Activated T-cell treated with anti-CD3 and anti-CD28 coated beads, Interleukin-2, amount 50 U/mL, for 72 hours (primary cell): ENCODE measurements at regions not wholly inside any gene's neighbourhood (a gene's known extent, or its start where the extent isn't known, plus 50 kb on each side); places are given as distances from the start of the nearest gene placed in this dataset.
"Not testable (repeated sequence)": the region's sequence is repeated elsewhere in the genome, so short reads cannot be mapped to it uniquely, and the experiment has no call there.

ENCODE experiments used
- ATAC-seq, 2 donors: fragments of 150-1000 bp; cut with Tn5 transposase; replicated peaks in 1 of 2; 2 replicates each; pipeline ENCODE4 v1.10.0; 2021; ENCODE audit warnings: moderate library complexity in 2 of 2, mild to moderate bottlenecking in 1 of 2
- DNase-seq, 2 donors: peaks; one replicate each; pipeline ENCODE4 v3.0.0; 2021 to 2022; ENCODE audit warnings: mixed read lengths in 1 of 2
- H3K27ac Mint-ChIP-seq: one replicate; pipeline ENCODE4 v1.8.0; 2022; ENCODE audit warnings: mild to moderate bottlenecking, moderate library complexity, mixed read lengths
- H3K27me3 Mint-ChIP-seq: one replicate; pipeline ENCODE4 v1.8.0; 2022; ENCODE audit warnings: low read depth, mixed read lengths
- H3K36me3 Mint-ChIP-seq, 2 donors: one replicate each; pipeline ENCODE4 v1.8.0; 2022; ENCODE audit warnings: mixed read lengths in 2 of 2, mild to moderate bottlenecking in 1 of 2; ENCODE audit not compliant: insufficient read depth in 2 of 2
- H3K4me1 Mint-ChIP-seq: one replicate; pipeline ENCODE4 v1.8.0; 2022; ENCODE audit warnings: low read depth, mixed read lengths
- H3K4me3 Mint-ChIP-seq, 2 donors: one replicate each; pipeline ENCODE4 v1.8.0; 2022; ENCODE audit warnings: mild to moderate bottlenecking in 2 of 2, mixed read lengths in 2 of 2, moderate library complexity in 2 of 2
- H3K9me3 Mint-ChIP-seq, 2 donors: one replicate each; pipeline ENCODE4 v1.8.0; 2022; ENCODE audit warnings: mixed read lengths in 2 of 2

DNA sequence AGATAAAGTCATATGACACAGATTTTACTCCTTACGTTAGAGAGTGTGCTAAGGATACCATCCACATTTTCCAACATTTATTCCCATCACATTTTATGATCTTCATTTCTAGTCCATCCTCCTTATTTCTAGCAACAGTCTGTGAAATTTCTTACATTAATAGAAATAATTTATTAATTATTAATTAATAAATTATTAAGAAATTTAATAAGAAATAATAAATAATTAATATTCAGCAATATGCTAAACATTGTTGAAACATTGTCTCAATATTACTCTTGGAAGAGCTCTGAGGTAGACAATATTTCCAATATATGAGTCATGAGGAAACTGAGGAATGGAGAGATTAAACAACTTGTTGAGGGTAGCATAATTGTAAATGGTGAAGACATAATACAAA is 1742.5 kb upstream of the CDH6 start:
- H3K4me1 Mint-ChIP-seq, ATAC-seq, H3K9me3 Mint-ChIP-seq, H3K36me3 Mint-ChIP-seq, H3K27me3 Mint-ChIP-seq, DNase-seq, H3K27ac Mint-ChIP-seq, H3K4me3 Mint-ChIP-seq: not testable (repeated sequence)

DNA sequence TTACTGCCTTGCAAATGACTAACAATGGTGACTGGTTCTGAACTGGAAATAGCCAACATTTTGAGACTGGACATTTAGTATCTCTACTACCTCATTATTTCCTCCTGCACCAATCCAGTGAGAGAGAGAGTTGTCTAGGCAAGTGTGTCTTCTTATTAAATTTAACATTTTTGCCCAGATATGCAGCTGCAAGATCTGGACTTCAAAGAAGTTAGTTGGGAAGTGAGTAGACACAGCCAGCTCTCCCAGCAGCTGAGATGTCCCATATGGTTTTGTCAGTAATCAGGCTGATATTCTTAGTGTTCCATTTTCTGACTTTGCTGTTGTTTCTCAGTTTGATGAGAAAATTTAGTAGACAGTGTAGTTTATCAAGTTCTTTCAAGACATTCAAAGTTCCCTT is 1778.8 kb upstream of the CDH6 start:
- Mint-ChIP-seq H3K4me1 (no peaks in the 10 kb centered on the region), H3K27me3 (no peaks in the 10 kb centered on the region), H3K27ac (no peak overlapping the region), H3K36me3 (no peaks in the 10 kb centered on the region), H3K4me3 (no peak overlapping the region), H3K9me3 (peaks cover 7% of the 10 kb centered on the region in 2 donors)
- ATAC-seq, result no peak
- DNase-seq, result no peak

DNA sequence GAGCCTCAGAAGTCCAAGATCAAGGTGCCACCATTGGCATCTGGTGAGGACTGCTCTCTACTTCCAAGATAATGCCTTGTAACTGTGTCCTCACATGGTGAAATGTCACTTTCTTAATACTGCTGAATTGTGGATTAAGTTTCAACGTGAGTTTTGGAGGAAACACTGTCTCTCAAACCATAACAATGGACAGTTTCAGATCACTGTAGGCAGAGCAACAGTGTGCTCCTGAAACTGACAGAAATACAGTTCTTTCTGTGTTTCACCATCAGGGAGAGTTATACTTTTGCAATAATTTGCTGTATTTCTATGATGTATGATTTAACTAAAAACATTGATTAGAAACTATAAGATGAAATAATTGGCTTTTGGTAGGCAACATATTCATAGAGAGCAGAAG is 1780.5 kb upstream of the CDH6 start:
- Mint-ChIP-seq H3K4me1 (no peaks in the 10 kb centered on the region), H3K27ac (no peak overlapping the region), H3K27me3 (no peaks in the 10 kb centered on the region)

GRCh38 chr5:29402270-29402669 is 1791.2 kb upstream of the CDH6 start:
- H3K4me1 Mint-ChIP-seq, result no peaks in the 10 kb centered on the region
- H3K27me3 Mint-ChIP-seq, result no peaks in the 10 kb centered on the region
- DNase-seq (no peak), ATAC-seq (no peak)
- no peak overlapping the region for H3K4me3 Mint-ChIP-seq
- H3K9me3 Mint-ChIP-seq, result peaks cover 19 to 20% of the 10 kb centered on the region in 2 donors
- H3K36me3 Mint-ChIP-seq, result peaks cover 5% of the 10 kb centered on the region in 2 donors
- H3K27ac Mint-ChIP-seq, result no peak overlapping the region

More for the DNA sequence above, 1780.5 kb upstream of the CDH6 start:
- no peak overlapping the region for H3K4me3 Mint-ChIP-seq
- H3K9me3 Mint-ChIP-seq, result peaks cover 7 to 11% of the 10 kb centered on the region in 2 donors
- ATAC-seq (no peak), DNase-seq (no peak)
- no peaks in the 10 kb centered on the region for H3K36me3 Mint-ChIP-seq

- Mint-ChIP-seq H3K4me3 (no peak overlapping the region), H3K27me3 (no peaks in the 10 kb centered on the region), H3K27ac (no peak overlapping the region), H3K9me3 (peaks cover 5 to 9% of the 10 kb centered on the region in 2 donors), H3K4me1 (no peaks in the 10 kb centered on the region), H3K36me3 (peaks cover 2 to 5% of the 10 kb centered on the region in 2 donors)
- DNase-seq (no peak), ATAC-seq (no peak)
Observed at GRCh38 chr5:29389993-29390392, 1803.5 kb upstream of the CDH6 start.

- Mint-ChIP-seq H3K4me1 (no peaks in the 10 kb centered on the region), H3K27ac (no peak overlapping the region), H3K36me3 (peaks cover 2 to 6% of the 10 kb centered on the region in 2 donors), H3K27me3 (no peaks in the 10 kb centered on the region), H3K9me3 (peaks cover 12 to 13% of the 10 kb centered on the region in 2 donors), H3K4me3 (no peak overlapping the region)
- ATAC-seq (no peak), DNase-seq (no peak)
Observed at GRCh38 chr5:29387384-29387783, 1806.1 kb upstream of the CDH6 start.

- H3K36me3 Mint-ChIP-seq, result peaks cover 0 to 1% of the 10 kb centered on the region in 2 donors
- H3K4me1 Mint-ChIP-seq, result no peaks in the 10 kb centered on the region
- no peaks in the 10 kb centered on the region for H3K27me3 Mint-ChIP-seq
- H3K4me3 Mint-ChIP-seq, result no peak overlapping the region
- no peak overlapping the region for H3K27ac Mint-ChIP-seq
- peaks cover 3 to 9% of the 10 kb centered on the region in 2 donors for H3K9me3 Mint-ChIP-seq
- DNase-seq (no peak), ATAC-seq (no peak)
Observed at GRCh38 chr5:29382780-29383179, 1810.7 kb upstream of the CDH6 start.

- H3K4me3 Mint-ChIP-seq, result no peak overlapping the region
- no peak overlapping the region for H3K27ac Mint-ChIP-seq
- no peaks in the 10 kb centered on the region for H3K4me1 Mint-ChIP-seq
- no peak for DNase-seq
- H3K9me3 Mint-ChIP-seq, result peaks cover 3 to 9% of the 10 kb centered on the region in 2 donors
- H3K27me3 Mint-ChIP-seq, result no peaks in the 10 kb centered on the region
- peaks cover 0 to 1% of the 10 kb centered on the region in 2 donors for H3K36me3 Mint-ChIP-seq
- ATAC-seq, result no peak
Observed at GRCh38 chr5:29380029-29380428, 1813.5 kb upstream of the CDH6 start.

GRCh38 chr5:29379619-29380018 is 1813.9 kb upstream of the CDH6 start:
- ATAC-seq, result no peak
- Mint-ChIP-seq H3K4me3 (no peak overlapping the region), H3K27ac (no peak overlapping the region), H3K27me3 (no peaks in the 10 kb centered on the region), H3K36me3 (peaks cover 0 to 1% of the 10 kb centered on the region in 2 donors), H3K9me3 (peaks cover 3 to 8% of the 10 kb centered on the region in 2 donors), H3K4me1 (no peaks in the 10 kb centered on the region)
- DNase-seq, result no peak

- ATAC-seq (no peak), DNase-seq (no peak)
- Mint-ChIP-seq H3K4me3 (no peak overlapping the region), H3K4me1 (no peaks in the 10 kb centered on the region), H3K36me3 (peaks cover 0 to under 1% of the 10 kb centered on the region in 2 donors), H3K27ac (no peak overlapping the region), H3K9me3 (peaks cover 1 to 5% of the 10 kb centered on the region in 2 donors), H3K27me3 (no peaks in the 10 kb centered on the region)
Observed at GRCh38 chr5:29378104-29378503, 1815.4 kb upstream of the CDH6 start.

GRCh38 chr5:29370248-29370647 is 1823.2 kb upstream of the CDH6 start:
- DNase-seq (no peak), ATAC-seq (no peak)
- peaks cover 0 to 2% of the 10 kb centered on the region in 2 donors for H3K36me3 Mint-ChIP-seq
- no peaks in the 10 kb centered on the region for H3K27me3 Mint-ChIP-seq
- H3K4me1 Mint-ChIP-seq, result no peaks in the 10 kb centered on the region
- peaks cover 15 to 18% of the 10 kb centered on the region in 2 donors for H3K9me3 Mint-ChIP-seq
- no peak overlapping the region for H3K27ac Mint-ChIP-seq
- H3K4me3 Mint-ChIP-seq, result no peak overlapping the region

- Mint-ChIP-seq H3K9me3 (peaks cover 16 to 18% of the 10 kb centered on the region in 2 donors), H3K4me3 (no peak overlapping the region), H3K27ac (no peak overlapping the region), H3K27me3 (no peaks in the 10 kb centered on the region), H3K4me1 (no peaks in the 10 kb centered on the region), H3K36me3 (peaks cover 1 to 2% of the 10 kb centered on the region in 2 donors)
- ATAC-seq (no peak), DNase-seq (no peak)
Observed at GRCh38 chr5:29367176-29367833, 1826.2 kb upstream of the CDH6 start.

- Mint-ChIP-seq H3K4me3 (no peak overlapping the region), H3K27ac (no peak overlapping the region), H3K9me3 (no peaks in the 10 kb centered on the region), H3K4me1 (no peaks in the 10 kb centered on the region), H3K27me3 (no peaks in the 10 kb centered on the region), H3K36me3 (peaks cover 0 to 2% of the 10 kb centered on the region in 2 donors)
- DNase-seq, result no peak
- no peak for ATAC-seq
Observed at GRCh38 chr5:29351170-29351569, 1842.3 kb upstream of the CDH6 start.

DNA sequence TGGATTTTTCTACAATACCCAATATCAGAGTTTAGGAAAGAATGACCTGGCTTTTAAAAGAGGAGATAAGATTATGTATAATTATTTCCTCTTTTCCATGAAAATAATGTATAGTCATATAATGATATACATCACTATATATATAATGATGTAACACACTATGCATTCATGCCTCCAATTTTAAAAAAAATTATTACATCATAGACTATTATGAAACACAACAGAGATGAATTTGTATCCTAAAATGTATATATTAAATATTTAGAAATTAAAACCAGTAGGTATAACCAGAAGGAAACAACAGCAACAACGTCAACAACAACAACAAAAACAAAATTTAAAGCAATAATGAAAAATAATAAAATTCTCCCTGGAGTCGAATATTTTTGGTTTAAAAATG is 1856.5 kb upstream of the CDH6 start:
- no peaks in the 10 kb centered on the region for H3K27me3 Mint-ChIP-seq
- ATAC-seq (no peak), DNase-seq (no peak)
- H3K4me3 Mint-ChIP-seq, result no peak overlapping the region
- no peak overlapping the region for H3K27ac Mint-ChIP-seq
- peaks cover 3% of the 10 kb centered on the region in 2 donors for H3K36me3 Mint-ChIP-seq
- peaks cover 17 to 23% of the 10 kb centered on the region in 2 donors for H3K9me3 Mint-ChIP-seq
- no peaks in the 10 kb centered on the region for H3K4me1 Mint-ChIP-seq
